ENCODE measurements at regions not wholly inside any gene's neighbourhood (a gene's known extent, or its start where the extent isn't known, plus 50 kb on each side); places are given as distances from the start of the nearest gene placed in this dataset.

GRCh38 chr12:27177706-27178105 lies 66.4 kb upstream of the STK38L start:
- no peaks in the 10 kb centered on the region for H4K20me1 ChIP-seq (ENCODE audit: insufficient read depth, low read length)
- ATAC-seq (ENCODE audit: insufficient read depth, low read depth) (no peak), DNase-seq (no peak)
- H3K4me3 ChIP-seq (ENCODE audit: low read depth in 1 of 2, low read length in 2 of 2): no peak overlapping the region
- no peaks in the 10 kb centered on the region for H3K4me1 ChIP-seq (ENCODE audit: insufficient read depth, low read length)
- H3K4me2 ChIP-seq (ENCODE audit: insufficient read depth, low read length): no peak overlapping the region
- no peaks in the 10 kb centered on the region for H3K9me3 ChIP-seq (ENCODE audit: insufficient read depth, low read length, severe bottlenecking)
- H2AFZ ChIP-seq (ENCODE audit: low read depth, low read length): no peak overlapping the region
- no peaks in the 10 kb centered on the region for H3K79me2 ChIP-seq (ENCODE audit: insufficient read depth, low read length)
- TF ChIP-seq EZH2 (IDR thresholded peaks at IDR 0.05; ENCODE audit: borderline replicate concordance, low read depth, low read length, severe bottlenecking): no peak
- TF ChIP-seq, protein P1, sequence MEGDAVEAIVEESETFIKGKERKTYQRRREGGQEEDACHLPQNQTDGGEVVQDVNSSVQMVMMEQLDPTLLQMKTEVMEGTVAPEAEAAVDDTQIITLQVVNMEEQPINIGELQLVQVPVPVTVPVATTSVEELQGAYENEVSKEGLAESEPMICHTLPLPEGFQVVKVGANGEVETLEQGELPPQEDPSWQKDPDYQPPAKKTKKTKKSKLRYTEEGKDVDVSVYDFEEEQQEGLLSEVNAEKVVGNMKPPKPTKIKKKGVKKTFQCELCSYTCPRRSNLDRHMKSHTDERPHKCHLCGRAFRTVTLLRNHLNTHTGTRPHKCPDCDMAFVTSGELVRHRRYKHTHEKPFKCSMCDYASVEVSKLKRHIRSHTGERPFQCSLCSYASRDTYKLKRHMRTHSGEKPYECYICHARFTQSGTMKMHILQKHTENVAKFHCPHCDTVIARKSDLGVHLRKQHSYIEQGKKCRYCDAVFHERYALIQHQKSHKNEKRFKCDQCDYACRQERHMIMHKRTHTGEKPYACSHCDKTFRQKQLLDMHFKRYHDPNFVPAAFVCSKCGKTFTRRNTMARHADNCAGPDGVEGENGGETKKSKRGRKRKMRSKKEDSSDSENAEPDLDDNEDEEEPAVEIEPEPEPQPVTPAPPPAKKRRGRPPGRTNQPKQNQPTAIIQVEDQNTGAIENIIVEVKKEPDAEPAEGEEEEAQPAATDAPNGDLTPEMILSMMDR (IDR thresholded peaks at IDR 0.05; ENCODE audit: borderline replicate concordance, extremely low read depth, low read length, poor library complexity, severe bottlenecking): no peak
- no peaks in the 10 kb centered on the region for H3K36me3 ChIP-seq (ENCODE audit: insufficient read depth, low read length)
- H3K27me3 ChIP-seq (ENCODE audit: insufficient read depth, low read length, poor library complexity): no peaks in the 10 kb centered on the region
- no peak overlapping the region for H3K9ac ChIP-seq (ENCODE audit: low read depth, low read length)
- H3K27ac ChIP-seq (ENCODE audit: low read length): no peak overlapping the region

GRCh38 chr12:27178255-27178654 lies 65.8 kb upstream of the STK38L start:
- Histone ChIP-seq H3K27ac (ENCODE audit: low read length) (no peak overlapping the region), H3K4me3 (ENCODE audit: low read depth in 1 of 2, low read length in 2 of 2) (no peak overlapping the region), H3K4me1 (ENCODE audit: insufficient read depth, low read length) (no peaks in the 10 kb centered on the region)

DNA sequence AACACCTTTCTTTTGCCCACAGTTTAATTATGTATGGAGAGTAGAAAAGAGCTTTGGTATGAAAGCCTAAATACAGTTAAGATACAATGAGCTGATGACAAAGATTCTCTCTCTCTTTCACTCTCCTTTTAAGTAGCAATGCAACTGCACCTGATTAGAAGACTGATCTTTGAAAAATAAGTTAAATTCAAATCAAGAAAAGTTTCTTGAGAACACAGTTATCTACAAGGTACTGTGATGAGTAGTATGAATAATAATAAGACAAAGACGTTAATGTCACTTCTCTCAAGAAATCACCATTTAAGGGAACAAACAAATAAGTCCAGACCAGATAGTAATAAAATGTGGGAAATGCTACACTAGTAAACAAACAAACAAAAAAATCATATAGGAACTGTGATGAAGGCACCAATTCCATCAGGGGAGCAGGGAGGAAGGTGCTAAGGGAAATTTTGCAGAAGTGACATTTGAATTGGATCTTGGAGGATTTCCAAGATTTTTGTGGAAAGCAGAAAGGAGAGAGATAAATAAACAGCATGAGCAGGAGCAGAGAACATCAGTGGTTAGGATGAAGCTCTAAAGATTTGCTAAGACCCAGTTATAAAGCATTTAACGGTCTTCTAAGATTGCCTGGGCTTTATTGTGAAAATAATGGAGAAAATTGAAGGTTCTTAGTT lies 65.2 kb upstream of the STK38L start:
- no peaks in the 10 kb centered on the region for H3K27me3 ChIP-seq (ENCODE audit: insufficient read depth, low read length, poor library complexity)
- TF ChIP-seq EZH2 (IDR thresholded peaks at IDR 0.05; ENCODE audit: borderline replicate concordance, low read depth, low read length, severe bottlenecking): no peak
- TF ChIP-seq, protein P1 (IDR thresholded peaks at IDR 0.05; ENCODE audit: borderline replicate concordance, extremely low read depth, low read length, poor library complexity, severe bottlenecking): no peak
- H2AFZ ChIP-seq (ENCODE audit: low read depth, low read length): no peak overlapping the region
- no peak overlapping the region for H3K27ac ChIP-seq (ENCODE audit: low read length)
- no peak overlapping the region for H3K4me3 ChIP-seq (ENCODE audit: low read depth in 1 of 2, low read length in 2 of 2)
- no peak for DNase-seq
- H3K4me1 ChIP-seq (ENCODE audit: insufficient read depth, low read length): no peaks in the 10 kb centered on the region
- no peaks in the 10 kb centered on the region for H3K79me2 ChIP-seq (ENCODE audit: insufficient read depth, low read length)
- no peaks in the 10 kb centered on the region for H3K36me3 ChIP-seq (ENCODE audit: insufficient read depth, low read length)
- no peak overlapping the region for H3K9ac ChIP-seq (ENCODE audit: low read depth, low read length)
- H4K20me1 ChIP-seq (ENCODE audit: insufficient read depth, low read length): no peaks in the 10 kb centered on the region
- H3K4me2 ChIP-seq (ENCODE audit: insufficient read depth, low read length): no peak overlapping the region
- H3K9me3 ChIP-seq (ENCODE audit: insufficient read depth, low read length, severe bottlenecking): no peaks in the 10 kb centered on the region
- no peak for ATAC-seq (ENCODE audit: insufficient read depth, low read depth)

More at GRCh38 chr12:27178255-27178654, 65.8 kb upstream of the STK38L start:
- Histone ChIP-seq H3K9me3 (ENCODE audit: insufficient read depth, low read length, severe bottlenecking) (no peaks in the 10 kb centered on the region), H3K79me2 (ENCODE audit: insufficient read depth, low read length) (no peaks in the 10 kb centered on the region), H3K9ac (ENCODE audit: low read depth, low read length) (no peak overlapping the region), H3K36me3 (ENCODE audit: insufficient read depth, low read length) (no peaks in the 10 kb centered on the region), H4K20me1 (ENCODE audit: insufficient read depth, low read length) (no peaks in the 10 kb centered on the region), H3K27me3 (ENCODE audit: insufficient read depth, low read length, poor library complexity) (no peaks in the 10 kb centered on the region), H3K4me2 (ENCODE audit: insufficient read depth, low read length) (no peak overlapping the region), H2AFZ (ENCODE audit: low read depth, low read length) (no peak overlapping the region)
- DNase-seq (no peak), ATAC-seq (ENCODE audit: insufficient read depth, low read depth) (no peak)
- TF ChIP-seq, protein P1 (IDR thresholded peaks at IDR 0.05; ENCODE audit: borderline replicate concordance, extremely low read depth, low read length, poor library complexity, severe bottlenecking): no peak
- TF ChIP-seq EZH2 (IDR thresholded peaks at IDR 0.05; ENCODE audit: borderline replicate concordance, low read depth, low read length, severe bottlenecking): no peak

Data from DND-41 (cell line).